MM.1S (cell line): ENCODE measurements at regions not wholly inside any gene's neighbourhood (a gene's known extent, or its start where the extent isn't known, plus 50 kb on each side); places are given as distances from the start of the nearest gene placed in this dataset.

Source experiments
- DNase-seq: peaks from one replicate; pipeline ENCODE4 v3.0.0-alpha.2; 2015
- H2AFZ ChIP-seq: fragments of 300-600 bp; sonication (generic); 2 replicates; pipeline ENCODE4 v1.6.0; 2016; ENCODE audit warnings: antibody characterized with exemption, low read length
- H3F3A ChIP-seq: fragments of 300-600 bp; sonication (generic); 2 replicates; pipeline ENCODE4 v1.6.1; 2016; ENCODE audit warnings: mild to moderate bottlenecking, antibody characterized with exemption, low read length, moderate library complexity, mixed read lengths; ENCODE audit not compliant: insufficient read depth
- H3K27ac ChIP-seq: fragments of 300-600 bp; sonication (generic); 2 replicates; pipeline ENCODE4 v1.5.1; 2016; ENCODE audit warnings: mild to moderate bottlenecking, low read length
- H3K27me3 ChIP-seq: fragments of 300-600 bp; sonication (generic); replicated peaks from 2 replicates; pipeline ENCODE4 v1.6.0; 2016; ENCODE audit warnings: low read length; ENCODE audit not compliant: insufficient read depth
- H3K36me3 ChIP-seq: fragments of 300-600 bp; sonication (generic); replicated peaks from 2 replicates; pipeline ENCODE4 v1.6.1; 2016; ENCODE audit warnings: mild to moderate bottlenecking, low read length, mixed read lengths; ENCODE audit not compliant: insufficient read depth
- H3K4me1 ChIP-seq: fragments of 300-600 bp; sonication (generic); 2 replicates; pipeline ENCODE4 v1.6.1; 2016; ENCODE audit warnings: low read length, mixed read lengths
- H3K4me2 ChIP-seq: fragments of 300-600 bp; sonication (generic); 2 replicates; pipeline ENCODE4 v1.6.0; 2016; ENCODE audit warnings: low read depth, low read length
- H3K4me3 ChIP-seq: fragments of 300-600 bp; sonication (generic); 2 replicates; pipeline ENCODE4 v1.5.1; 2016; ENCODE audit warnings: low read length, mixed read lengths
- H3K79me2 ChIP-seq: fragments of 300-600 bp; sonication (generic); 2 replicates; pipeline ENCODE4 v1.6.1; 2016; ENCODE audit warnings: mixed run types, low read length, mixed read lengths
- H3K9ac ChIP-seq: fragments of 300-600 bp; sonication (generic); 2 replicates; pipeline ENCODE4 v1.6.1; 2016; ENCODE audit warnings: low read length, mixed read lengths
- H3K9me2 ChIP-seq: fragments of 300-600 bp; sonication (generic); replicated peaks from 2 replicates; pipeline ENCODE4 v1.6.1; 2016; ENCODE audit warnings: mild to moderate bottlenecking, low read length, mixed read lengths; ENCODE audit not compliant: insufficient read depth
- H3K9me3 ChIP-seq: fragments of 300-600 bp; sonication (generic); replicated peaks from 2 replicates; pipeline ENCODE4 v1.6.1; 2016; ENCODE audit warnings: mild to moderate bottlenecking, low read length, mixed read lengths; ENCODE audit not compliant: insufficient read depth
- H4K20me1 ChIP-seq: fragments of 300-600 bp; sonication (generic); 2 replicates; pipeline ENCODE4 v1.6.1; 2016; ENCODE audit warnings: mild to moderate bottlenecking, low read length, moderate library complexity, mixed read lengths; ENCODE audit not compliant: insufficient read depth
- EZH2 ChIP-seq: fragments of 300-600 bp; sonication (generic); optimal IDR thresholded peaks from 2 replicates; pipeline ENCODE3; 2017; ENCODE audit warnings: low read depth, mild to moderate bottlenecking, antibody characterized with exemption, low read length, mixed read lengths
- EZH2phosphoT487 ChIP-seq: fragments of 300-600 bp; sonication (generic); IDR thresholded peaks from 2 replicates; pipeline ENCODE4 v1.6.1; 2018; ENCODE audit warnings: antibody characterized with exemption, low read length
- TF ChIP-seq, protein P1 (sequence below): fragments of 300-600 bp; sonication (generic); IDR thresholded peaks from 2 replicates; pipeline ENCODE4 v1.5.1; 2016; ENCODE audit warnings: antibody characterized with exemption, low read length, mixed read lengths

DNA sequence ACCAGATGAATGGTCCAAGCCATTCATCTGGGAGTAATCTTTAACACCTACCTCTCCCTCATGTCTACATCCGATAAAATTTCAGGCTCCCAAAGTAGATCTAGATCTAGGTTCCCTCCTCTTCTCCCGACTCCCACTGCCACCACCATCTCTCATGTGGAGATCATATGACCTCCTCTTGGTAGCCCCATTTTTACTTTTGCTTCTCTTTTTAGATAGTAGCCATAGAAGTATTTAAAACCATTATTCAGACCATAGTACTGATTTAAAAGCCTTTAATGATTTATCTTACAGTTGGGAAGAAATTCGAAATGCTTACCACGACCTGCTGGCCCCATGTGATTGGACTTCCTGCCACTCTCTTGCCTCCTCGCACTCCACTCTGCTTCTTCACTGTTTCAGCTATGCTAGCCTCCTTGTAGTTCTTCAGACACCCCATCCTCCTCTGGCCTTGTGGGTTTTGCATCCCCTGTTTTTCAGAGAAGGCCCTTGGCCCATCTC lies 98.5 kb downstream of the RASSF10 start:
- no peak for DNase-seq
- H3K9me3 ChIP-seq: no peaks in the 10 kb centered on the region
- 0 out of 2 replicates have a peak, but pooled peaks cover 2% of the 10 kb centered on the region for H3F3A ChIP-seq
- H3K36me3 ChIP-seq: no peaks in the 10 kb centered on the region
- no peak overlapping the region for H2AFZ ChIP-seq
- no peaks in the 10 kb centered on the region for H3K79me2 ChIP-seq
- no peak overlapping the region for H3K4me3 ChIP-seq
- no peak overlapping the region for H3K9ac ChIP-seq
- H3K4me1 ChIP-seq: peaks cover 7% of the 10 kb centered on the region
- H3K9me2 ChIP-seq: no peaks in the 10 kb centered on the region
- no peaks in the 10 kb centered on the region for H3K27me3 ChIP-seq
- no peak overlapping the region for H3K27ac ChIP-seq
- H3K4me2 ChIP-seq: no peak overlapping the region
- no peak for TF ChIP-seq EZH2phosphoT487
- TF ChIP-seq, protein P1, sequence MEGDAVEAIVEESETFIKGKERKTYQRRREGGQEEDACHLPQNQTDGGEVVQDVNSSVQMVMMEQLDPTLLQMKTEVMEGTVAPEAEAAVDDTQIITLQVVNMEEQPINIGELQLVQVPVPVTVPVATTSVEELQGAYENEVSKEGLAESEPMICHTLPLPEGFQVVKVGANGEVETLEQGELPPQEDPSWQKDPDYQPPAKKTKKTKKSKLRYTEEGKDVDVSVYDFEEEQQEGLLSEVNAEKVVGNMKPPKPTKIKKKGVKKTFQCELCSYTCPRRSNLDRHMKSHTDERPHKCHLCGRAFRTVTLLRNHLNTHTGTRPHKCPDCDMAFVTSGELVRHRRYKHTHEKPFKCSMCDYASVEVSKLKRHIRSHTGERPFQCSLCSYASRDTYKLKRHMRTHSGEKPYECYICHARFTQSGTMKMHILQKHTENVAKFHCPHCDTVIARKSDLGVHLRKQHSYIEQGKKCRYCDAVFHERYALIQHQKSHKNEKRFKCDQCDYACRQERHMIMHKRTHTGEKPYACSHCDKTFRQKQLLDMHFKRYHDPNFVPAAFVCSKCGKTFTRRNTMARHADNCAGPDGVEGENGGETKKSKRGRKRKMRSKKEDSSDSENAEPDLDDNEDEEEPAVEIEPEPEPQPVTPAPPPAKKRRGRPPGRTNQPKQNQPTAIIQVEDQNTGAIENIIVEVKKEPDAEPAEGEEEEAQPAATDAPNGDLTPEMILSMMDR: no peak
- no peak for TF ChIP-seq EZH2
- no peaks in the 10 kb centered on the region for H4K20me1 ChIP-seq

DNA sequence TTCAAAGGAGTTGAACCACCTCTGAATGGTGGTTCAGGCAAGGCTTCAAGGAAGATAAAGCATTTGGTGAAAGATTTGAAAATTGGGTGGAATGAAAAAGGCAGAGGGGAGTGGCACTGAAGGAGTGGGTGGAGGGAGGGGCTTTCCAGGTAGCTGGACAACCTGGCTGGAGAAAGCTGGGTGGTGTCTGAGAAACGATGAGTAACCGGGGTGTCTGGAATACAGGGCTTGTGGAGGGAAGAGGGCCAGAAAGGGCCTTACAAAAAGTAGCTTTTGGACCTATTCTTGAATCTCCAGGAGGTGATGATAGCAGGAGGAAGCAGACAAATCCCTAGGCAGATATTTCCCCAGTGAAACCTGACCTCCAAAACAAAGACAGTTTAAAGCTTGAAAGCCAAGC lies 99.3 kb downstream of the RASSF10 start:
- Histone ChIP-seq H3K4me3 (no peak overlapping the region), H4K20me1 (no peaks in the 10 kb centered on the region), H3K9me2 (no peaks in the 10 kb centered on the region), H3K9me3 (no peaks in the 10 kb centered on the region), H3K36me3 (no peaks in the 10 kb centered on the region), H3K79me2 (no peaks in the 10 kb centered on the region), H3K27me3 (no peaks in the 10 kb centered on the region), H3K9ac (no peak overlapping the region), H3K4me2 (no peak overlapping the region), H3K4me1 (peaks cover 13% of the 10 kb centered on the region), H3F3A (peaks cover 5% of the 10 kb centered on the region; the same call in 1 of the 2 replicates), H2AFZ (no peak overlapping the region), H3K27ac (no peak overlapping the region)
- TF ChIP-seq, protein P1: no peak
- DNase-seq: no peak

DNA sequence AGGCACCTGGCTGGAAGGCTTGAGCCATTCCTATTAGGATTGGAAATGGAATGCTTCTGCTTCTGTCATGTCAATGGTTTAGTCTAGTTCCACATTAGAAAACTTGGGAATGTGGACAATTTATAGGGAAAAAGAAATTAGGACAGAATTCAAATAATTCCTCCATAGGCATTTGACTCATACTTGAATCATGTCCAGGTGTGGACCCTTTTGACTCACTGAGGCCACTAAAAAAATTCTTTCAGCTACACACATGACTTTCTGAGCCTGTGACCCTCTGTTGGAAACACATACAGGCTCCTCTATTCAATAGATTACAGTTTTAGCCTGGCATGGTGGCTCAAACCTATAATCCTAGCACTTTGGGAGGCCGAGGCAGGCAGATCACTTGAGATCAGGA lies 100.5 kb downstream of the RASSF10 start:
- no peaks in the 10 kb centered on the region for H3K9me2 ChIP-seq
- no peak overlapping the region for H3K4me2 ChIP-seq
- H3K27ac ChIP-seq: no peak overlapping the region
- DNase-seq: no peak
- H3K27me3 ChIP-seq: no peaks in the 10 kb centered on the region
- H3K79me2 ChIP-seq: no peaks in the 10 kb centered on the region
- TF ChIP-seq EZH2: no peak
- no peak for TF ChIP-seq EZH2phosphoT487
- TF ChIP-seq, protein P1: no peak
- peaks cover 5% of the 10 kb centered on the region; the same call in 1 of the 2 replicates for H3F3A ChIP-seq
- no peaks in the 10 kb centered on the region for H3K9me3 ChIP-seq
- H4K20me1 ChIP-seq: no peaks in the 10 kb centered on the region
- H3K4me3 ChIP-seq: no peak overlapping the region
- H2AFZ ChIP-seq: no peak overlapping the region
- no peaks in the 10 kb centered on the region for H3K36me3 ChIP-seq
- H3K4me1 ChIP-seq: peaks cover 13% of the 10 kb centered on the region
- no peak overlapping the region for H3K9ac ChIP-seq
